Astrocyte (in vitro differentiated cells and primary cell): ENCODE measurements at regions not wholly inside any gene's neighbourhood (a gene's known extent, or its start where the extent isn't known, plus 50 kb on each side); places are given as distances from the start of the nearest gene placed in this dataset.
"Not testable (repeated sequence)": the region's sequence is repeated elsewhere in the genome, so short reads cannot be mapped to it uniquely, and the experiment has no call there.

Source experiments
- DNase-seq: peaks from one replicate; pipeline ENCODE4 v3.0.0-alpha.2; 2010; ENCODE audit warnings: low read depth
- FAIRE-seq: peaks from 2 replicates; lab custom pipeline; 2011; peaks lifted over from hg19 to GRCh38; lab: Jason Lieb, UNC
- H2AFZ ChIP-seq: 2 replicates; pipeline ENCODE4 v1.6.0; 2012; ENCODE audit warnings: low read depth, low read length, inconsistent platforms
- H3K27ac ChIP-seq: 2 replicates; pipeline ENCODE4 v1.5.1; 2011; ENCODE audit warnings: low read depth, low read length, inconsistent platforms
- H3K27me3 ChIP-seq: 2 replicates; pipeline ENCODE4 v1.6.0; 2011; ENCODE audit warnings: low read length, inconsistent platforms; ENCODE audit not compliant: insufficient read depth
- H3K36me3 ChIP-seq: 2 replicates; pipeline ENCODE4 v1.5.1; 2011; ENCODE audit warnings: low read length, inconsistent platforms; ENCODE audit not compliant: insufficient read depth
- H3K4me1 ChIP-seq: 2 replicates; pipeline ENCODE4 v1.5.1; 2011; ENCODE audit warnings: low read length, inconsistent platforms; ENCODE audit not compliant: insufficient read depth
- H3K4me2 ChIP-seq: 2 replicates; pipeline ENCODE4 v1.6.0; 2012; ENCODE audit warnings: low read length, inconsistent platforms
- H3K4me3 ChIP-seq: 2 replicates; pipeline ENCODE4 v1.5.1; 2011; ENCODE audit warnings: low read depth, mild to moderate bottlenecking, low read length, inconsistent platforms; ENCODE audit not compliant: insufficient read depth
- H3K79me2 ChIP-seq: 2 replicates; pipeline ENCODE4 v1.6.0; 2012; ENCODE audit warnings: mild to moderate bottlenecking, low read length, inconsistent platforms; ENCODE audit not compliant: insufficient read depth
- H3K9ac ChIP-seq: 2 replicates; pipeline ENCODE4 v1.6.0; 2012; ENCODE audit warnings: mild to moderate bottlenecking, low read length, inconsistent platforms
- H3K9me3 ChIP-seq: 2 replicates; pipeline ENCODE4 v1.5.1; 2012; ENCODE audit warnings: low read depth, mild to moderate bottlenecking, low read length, inconsistent platforms; ENCODE audit not compliant: insufficient read depth
- H4K20me1 ChIP-seq: 2 replicates; pipeline ENCODE4 v1.6.0; 2012; ENCODE audit warnings: low read length, inconsistent platforms; ENCODE audit not compliant: insufficient read depth
- H3K27ac Mint-ChIP-seq: one replicate; pipeline ENCODE4 v1.8.0; 2021; ENCODE audit warnings: mild to moderate bottlenecking, mixed read lengths; ENCODE audit not compliant: unreplicated experiment
- H3K27me3 Mint-ChIP-seq: one replicate; pipeline ENCODE4 v1.8.0; 2021; ENCODE audit warnings: low read depth, mixed read lengths; ENCODE audit not compliant: unreplicated experiment
- H3K36me3 Mint-ChIP-seq: one replicate; pipeline ENCODE4 v1.8.0; 2021; ENCODE audit warnings: low read depth, mixed read lengths; ENCODE audit not compliant: unreplicated experiment
- H3K4me1 Mint-ChIP-seq: one replicate; pipeline ENCODE4 v1.8.0; 2021; ENCODE audit warnings: low read depth, mixed read lengths; ENCODE audit not compliant: unreplicated experiment
- H3K4me3 Mint-ChIP-seq: one replicate; pipeline ENCODE4 v1.8.0; 2021; ENCODE audit warnings: mild to moderate bottlenecking, moderate library complexity, mixed read lengths; ENCODE audit not compliant: unreplicated experiment
- H3K9me3 Mint-ChIP-seq: one replicate; pipeline ENCODE4 v1.8.0; 2021; ENCODE audit warnings: mild to moderate bottlenecking, mixed read lengths; ENCODE audit not compliant: unreplicated experiment
- CTCF ChIP-seq: IDR thresholded peaks from 2 replicates; pipeline ENCODE4 v1.5.1; 2011; ENCODE audit warnings: low read depth, mild to moderate bottlenecking, inconsistent platforms, low read length, moderate library complexity; ENCODE audit not compliant: insufficient read depth
- EZH2 ChIP-seq: IDR thresholded peaks from 2 replicates; pipeline ENCODE4 v1.6.1; 2012; ENCODE audit warnings: mild to moderate bottlenecking, low read length, inconsistent platforms; ENCODE audit not compliant: insufficient read depth

- peaks cover 3% of the 10 kb centered on the region for H3K27me3 ChIP-seq
- H3K79me2 ChIP-seq: no peaks in the 10 kb centered on the region
- H3K4me2 ChIP-seq: no peak overlapping the region
- H2AFZ ChIP-seq: no peak overlapping the region
- no peaks in the 10 kb centered on the region for H3K36me3 Mint-ChIP-seq
- TF ChIP-seq EZH2 (no peak), CTCF (no peak)
- FAIRE-seq (no peak), DNase-seq (no peak)
- peaks cover 3% of the 10 kb centered on the region for H3K27me3 Mint-ChIP-seq
- no peaks in the 10 kb centered on the region for H3K36me3 ChIP-seq
- no peak overlapping the region for H3K27ac Mint-ChIP-seq
- no peaks in the 10 kb centered on the region for H3K9me3 ChIP-seq
- H3K4me3 ChIP-seq: no peak overlapping the region
- no peak overlapping the region for H3K4me3 Mint-ChIP-seq
- H3K4me1 Mint-ChIP-seq: no peaks in the 10 kb centered on the region
- H4K20me1 ChIP-seq: no peaks in the 10 kb centered on the region
- no peak overlapping the region for H3K9ac ChIP-seq
- H3K9me3 Mint-ChIP-seq: no peaks in the 10 kb centered on the region
- no peaks in the 10 kb centered on the region for H3K4me1 ChIP-seq
- H3K27ac ChIP-seq: no peak overlapping the region
These were observed 134.8 kb downstream of the RTP5 start for GRCh38 chr2:242004223-242004901.

- Histone ChIP-seq H3K4me3 (no peak overlapping the region), H3K27ac (no peak overlapping the region), H3K36me3 (no peaks in the 10 kb centered on the region), H3K9me3 (no peaks in the 10 kb centered on the region), H4K20me1 (no peaks in the 10 kb centered on the region), H3K9ac (no peak overlapping the region), H2AFZ (no peak overlapping the region), H3K27me3 (peaks cover 3% of the 10 kb centered on the region), H3K4me1 (no peaks in the 10 kb centered on the region), H3K4me2 (no peak overlapping the region), H3K79me2 (no peaks in the 10 kb centered on the region)
- no peak for FAIRE-seq
- H3K9me3 Mint-ChIP-seq: no peaks in the 10 kb centered on the region
- no peaks in the 10 kb centered on the region for H3K36me3 Mint-ChIP-seq
- H3K27me3 Mint-ChIP-seq: peaks cover 3% of the 10 kb centered on the region
- no peak overlapping the region for H3K27ac Mint-ChIP-seq
- no peak for TF ChIP-seq CTCF
- TF ChIP-seq EZH2: no peak
- DNase-seq: no peak
- H3K4me1 Mint-ChIP-seq: no peaks in the 10 kb centered on the region
- no peak overlapping the region for H3K4me3 Mint-ChIP-seq
These were observed 135.3 kb downstream of the RTP5 start for GRCh38 chr2:242004902-242005230.

GRCh38 chr2:242006091-242006634 is 136.6 kb downstream of the RTP5 start:
- H3K27me3 ChIP-seq, H3K4me1 Mint-ChIP-seq, DNase-seq, H3K27ac ChIP-seq, FAIRE-seq, H3K4me3 Mint-ChIP-seq, H3K4me1 ChIP-seq, H3K36me3 Mint-ChIP-seq, H3K27me3 Mint-ChIP-seq, H4K20me1 ChIP-seq, H2AFZ ChIP-seq, H3K79me2 ChIP-seq, H3K36me3 ChIP-seq, H3K27ac Mint-ChIP-seq, H3K4me3 ChIP-seq, H3K9me3 Mint-ChIP-seq, H3K9me3 ChIP-seq, H3K4me2 ChIP-seq, H3K9ac ChIP-seq: not testable (repeated sequence)

GRCh38 chr2:242008908-242009307 is 139.4 kb downstream of the RTP5 start:
- not testable (repeated sequence) for H3K27ac Mint-ChIP-seq

GRCh38 chr2:242009846-242010245 is 140.3 kb downstream of the RTP5 start:
- not testable (repeated sequence) for H2AFZ ChIP-seq, H3K36me3 ChIP-seq, H3K4me1 ChIP-seq, H3K9me3 Mint-ChIP-seq, H3K79me2 ChIP-seq, H3K36me3 Mint-ChIP-seq, H3K4me3 Mint-ChIP-seq, H3K27me3 ChIP-seq, FAIRE-seq, H3K27ac Mint-ChIP-seq, DNase-seq, H3K9me3 ChIP-seq, H3K4me2 ChIP-seq, H3K27ac ChIP-seq, H3K4me1 Mint-ChIP-seq, H3K9ac ChIP-seq, H3K4me3 ChIP-seq, H4K20me1 ChIP-seq
- peaks cover 22% of the 10 kb centered on the region for H3K27me3 Mint-ChIP-seq

More at GRCh38 chr2:242008908-242009307, 139.4 kb downstream of the RTP5 start:
- not testable (repeated sequence) for H3K4me2 ChIP-seq, H3K27me3 ChIP-seq, H3K4me1 ChIP-seq, H3K79me2 ChIP-seq, FAIRE-seq, H3K4me1 Mint-ChIP-seq, H3K36me3 Mint-ChIP-seq, H3K4me3 ChIP-seq, H3K36me3 ChIP-seq, H3K4me3 Mint-ChIP-seq, DNase-seq, H3K9me3 ChIP-seq, H3K9ac ChIP-seq, H3K9me3 Mint-ChIP-seq, H2AFZ ChIP-seq, H4K20me1 ChIP-seq, H3K27ac ChIP-seq
- H3K27me3 Mint-ChIP-seq: peaks cover 18% of the 10 kb centered on the region
